Heart left ventricle (tissue), 13 donors: ENCODE measurements at regions not wholly inside any gene's neighbourhood (a gene's known extent, or its start where the extent isn't known, plus 50 kb on each side); places are given as distances from the start of the nearest gene placed in this dataset.

Source experiments
- CTCF ChIP-seq, 12 donors: fragments of 200-600 bp; sonication (generic) in 4 of 12; IDR thresholded peaks; one replicate each; pipeline versions ENCODE4 v1.5.0 to v1.8.0; 2018 to 2022; ENCODE audit warnings: antibody characterized with exemption in 12 of 12, mild to moderate bottlenecking in 5 of 12
- POLR2A ChIP-seq, 2 donors: fragments of 450-650 bp; IDR thresholded peaks; one replicate each; pipeline ENCODE4 v1.6.1; 2017; ENCODE audit warnings: antibody characterized with exemption in 2 of 2, mild to moderate bottlenecking in 2 of 2, moderate library complexity in 2 of 2
- donor health status: ischemic (EF 13 %, LVEDD 7.1; RV severe dilation, severe dysfunction).
- donor health status: DM: no; HTN: yes; CAD: no.
- donor health status: DM: no; HTN: no; CAD: no.
- donor health status: ischemic (EF 25% LVEDD 6.9; RV normal size, moderate dysfunction).
- donor health status: ischemic (EF 25% LVEDD 5.7; RV mildly dilated, moderate dysfunction).
- donor health status: ischemic (EF 35%, LVEDD 5.7; RV mildly dilated, moderate dysfunction).
- donor health status: nonischemic (EF 11% LVEDD 7.7; RV severe dilation, severe dysfunction).
- donor health status: DM: yes; HTN: yes; CAD: no.
- donor health status: PGD.
- donor health status: ischemic (EF 29% LVEDD 5.4; RV normal size, mild dysfunction).
- donor health status: nonischemic (EF 23%, LVEDD 6.1; RV moderate dilation, normal function).

- TF ChIP-seq CTCF (IDR thresholded peaks at IDR 0.05) (no peak), POLR2A (IDR thresholded peaks at IDR 0.05) (no peak)
Observed at GRCh38 chr18:24627644-24628315, 167.3 kb downstream of the HRH4 start.
